Uterus (tissue), 3 donors: ENCODE measurements at regions not wholly inside any gene's neighbourhood (a gene's known extent, or its start where the extent isn't known, plus 50 kb on each side); places are given as distances from the start of the nearest gene placed in this dataset.

Source experiments
- DNase-seq, 2 donors: peaks; one replicate each; pipeline ENCODE4 v3.0.0-alpha.2; 2019 to 2020
- H3K27ac ChIP-seq, 2 donors: fragments of 200-600 bp; sonication (generic); 1 replicate in 1 of 2; 2 replicates in 1 of 2; pipeline ENCODE4 v1.5.1; 2016 to 2018
- H3K27me3 ChIP-seq, 2 donors: fragments of 200-600 bp; sonication (generic); one replicate each; pipeline ENCODE4 v1.5.1; 2018 to 2019; ENCODE audit warnings: control low read depth in 1 of 2
- H3K36me3 ChIP-seq, 2 donors: fragments of 200-600 bp; sonication (generic); one replicate each; pipeline ENCODE4 v1.5.1; 2019; ENCODE audit warnings: control low read depth in 1 of 2
- H3K4me1 ChIP-seq, 2 donors: fragments of 200-600 bp; sonication (generic); one replicate each; pipeline ENCODE4 v1.5.1; 2018 to 2019; ENCODE audit warnings: control low read depth in 1 of 2
- H3K4me3 ChIP-seq, 2 donors: fragments of 200-600 bp; sonication (generic); 1 replicate in 1 of 2; 2 replicates in 1 of 2; pipeline ENCODE4 v1.5.1; 2018 to 2019; ENCODE audit warnings: mild to moderate bottlenecking in 1 of 2
- H3K9me3 ChIP-seq, 2 donors: fragments of 200-600 bp; sonication (generic); one replicate each; pipeline ENCODE4 v1.5.1; 2019; ENCODE audit warnings: control low read depth in 1 of 2
- CTCF ChIP-seq, 4 experiments: fragments of 200-600 bp in 2 of 4; fragments of 450-650 bp in 2 of 4; sonication (generic) in 2 of 4; IDR thresholded peaks; one replicate each; pipeline ENCODE4 v1.5.1; 2016 to 2019; ENCODE audit warnings: antibody characterized with exemption in 4 of 4, mild to moderate bottlenecking in 2 of 4, moderate library complexity in 1 of 4
- POLR2A ChIP-seq, 2 donors: fragments of 450-650 bp; IDR thresholded peaks; one replicate each; pipeline ENCODE4 v1.6.1; 2016; ENCODE audit warnings: antibody characterized with exemption in 2 of 2, mild to moderate bottlenecking in 1 of 2, moderate library complexity in 1 of 2
- intact Hi-C: fragments of 100-400 bp; cut with DNase I; formaldehyde crosslinking; loops from one replicate; pipeline ENCODE4 v1.15.1; 2023; ENCODE audit warnings: low total_unique reads
- donor health status: DM: yes; HTN: yes; CAD: no.

GRCh38 chr4:147039976-147040575 lies 94.4 kb upstream of the TTC29 start:
- intact Hi-C loops = no loop called here
- no peak overlapping the region for H3K4me3 ChIP-seq
- no peaks in the 10 kb centered on the region for H3K9me3 ChIP-seq
- H3K36me3 ChIP-seq = no peaks in the 10 kb centered on the region
- no peak for TF ChIP-seq CTCF (IDR thresholded peaks at IDR 0.05)
- no peak for TF ChIP-seq POLR2A (IDR thresholded peaks at IDR 0.05)
- no peak for DNase-seq
- no peaks in the 10 kb centered on the region for H3K4me1 ChIP-seq
- H3K27me3 ChIP-seq = no peaks in the 10 kb centered on the region
- no peak overlapping the region for H3K27ac ChIP-seq

GRCh38 chr4:147040874-147041273 lies 95.2 kb upstream of the TTC29 start:
- no peaks in the 10 kb centered on the region for H3K9me3 ChIP-seq
- H3K27ac ChIP-seq = no peak overlapping the region
- H3K4me3 ChIP-seq = no peak overlapping the region
- no peaks in the 10 kb centered on the region for H3K4me1 ChIP-seq
- intact Hi-C loops = no loop called here
- H3K27me3 ChIP-seq = no peaks in the 10 kb centered on the region
- DNase-seq = no peak
- H3K36me3 ChIP-seq = no peaks in the 10 kb centered on the region
- TF ChIP-seq CTCF (IDR thresholded peaks at IDR 0.05) (no peak), POLR2A (IDR thresholded peaks at IDR 0.05) (no peak)

- DNase-seq = no peak
- Histone ChIP-seq H3K4me3 (no peak overlapping the region), H3K4me1 (no peaks in the 10 kb centered on the region), H3K9me3 (no peaks in the 10 kb centered on the region), H3K27ac (no peak overlapping the region), H3K27me3 (no peaks in the 10 kb centered on the region), H3K36me3 (no peaks in the 10 kb centered on the region)
- intact Hi-C loops = no loop called here
- TF ChIP-seq CTCF (IDR thresholded peaks at IDR 0.05) = no peak
- TF ChIP-seq POLR2A (IDR thresholded peaks at IDR 0.05) = no peak
Observed at GRCh38 chr4:147041376-147041775, 95.7 kb upstream of the TTC29 start.

GRCh38 chr4:147042046-147042445 lies 96.4 kb upstream of the TTC29 start:
- TF ChIP-seq POLR2A (IDR thresholded peaks at IDR 0.05) = no peak
- no peak for TF ChIP-seq CTCF (IDR thresholded peaks at IDR 0.05)
- no peak for DNase-seq
- Histone ChIP-seq H3K4me3 (no peak overlapping the region), H3K9me3 (no peaks in the 10 kb centered on the region), H3K4me1 (no peaks in the 10 kb centered on the region), H3K36me3 (no peaks in the 10 kb centered on the region), H3K27ac (no peak overlapping the region), H3K27me3 (no peaks in the 10 kb centered on the region)
- intact Hi-C loops = no loop called here

DNA sequence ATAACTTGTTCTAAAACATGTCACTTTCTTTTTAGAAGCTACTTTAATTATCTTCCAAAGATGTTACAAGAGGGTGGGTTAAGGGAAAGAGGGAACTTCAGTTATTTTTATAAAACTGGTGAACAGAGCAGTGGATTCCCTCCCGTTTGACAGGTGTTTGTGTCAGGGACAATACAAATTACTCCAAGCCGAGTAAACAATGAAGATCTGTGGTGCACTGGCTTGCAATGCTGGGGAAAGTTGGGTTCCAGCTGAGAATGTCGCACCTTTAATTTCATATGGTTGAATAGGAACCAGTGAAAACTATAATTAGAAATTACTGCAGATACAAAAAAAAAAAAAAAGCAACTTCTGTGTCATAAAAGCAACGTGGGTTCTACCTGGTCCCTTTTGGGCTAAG lies 98.6 kb upstream of the TTC29 start:
- H3K27me3 ChIP-seq = no peaks in the 10 kb centered on the region
- H3K9me3 ChIP-seq = no peaks in the 10 kb centered on the region
- no peak overlapping the region for H3K27ac ChIP-seq
- DNase-seq = no peak
- intact Hi-C loops = no loop called here
- no peaks in the 10 kb centered on the region for H3K4me1 ChIP-seq
- TF ChIP-seq CTCF (IDR thresholded peaks at IDR 0.05) (no peak), POLR2A (IDR thresholded peaks at IDR 0.05) (no peak)
- no peak overlapping the region for H3K4me3 ChIP-seq
- H3K36me3 ChIP-seq = no peaks in the 10 kb centered on the region
